Upper lobe of right lung (tissue), 1 donor: ENCODE measurements at regions not wholly inside any gene's neighbourhood (a gene's known extent, or its start where the extent isn't known, plus 50 kb on each side); places are given as distances from the start of the nearest gene placed in this dataset.
A peak's percentile ranks its signal among the peaks of the same experiment; 100 is the strongest.
"Not testable (repeated sequence)": the region's sequence is repeated elsewhere in the genome, so short reads cannot be mapped to it uniquely, and the experiment has no call there.

Experiments
- ATAC-seq: fragments of 200-7000 bp; cut with Tn5 transposase; one replicate; pipeline ENCODE4 v1.9.1; 2020; ENCODE audit warnings: mild to moderate bottlenecking, moderate library complexity
- DNase-seq: peaks from one replicate; pipeline ENCODE4 v3.0.0-alpha.2; 2020
- H3K27ac ChIP-seq: fragments of 200-600 bp; one replicate; pipeline ENCODE4 v1.8.0; 2022
- H3K27me3 ChIP-seq: fragments of 200-600 bp; one replicate; pipeline ENCODE4 v1.8.0; 2022; ENCODE audit warnings: mild to moderate bottlenecking
- H3K36me3 ChIP-seq: fragments of 200-600 bp; one replicate; pipeline ENCODE4 v1.8.0; 2022
- H3K4me1 ChIP-seq: fragments of 200-600 bp; one replicate; pipeline ENCODE4 v1.8.0; 2022
- H3K4me3 ChIP-seq: fragments of 200-600 bp; one replicate; pipeline ENCODE4 v1.8.0; 2022; ENCODE audit warnings: mild to moderate bottlenecking
- H3K9me3 ChIP-seq: fragments of 200-600 bp; one replicate; pipeline ENCODE4 v1.8.0; 2022
- intact Hi-C: fragments of 100-400 bp; cut with DNase I; formaldehyde crosslinking; loops from one replicate; pipeline ENCODE4 v1.11.0; 2022
- TF ChIP-seq, protein P1 (sequence below): fragments of 200-600 bp; IDR thresholded peaks from one replicate; pipeline ENCODE4 v1.8.0; 2022; ENCODE audit warnings: antibody characterized with exemption
- donor health status: DM: no; HTN: yes; CAD: no; lungs with severe emphysema.

- TF ChIP-seq, protein P1, sequence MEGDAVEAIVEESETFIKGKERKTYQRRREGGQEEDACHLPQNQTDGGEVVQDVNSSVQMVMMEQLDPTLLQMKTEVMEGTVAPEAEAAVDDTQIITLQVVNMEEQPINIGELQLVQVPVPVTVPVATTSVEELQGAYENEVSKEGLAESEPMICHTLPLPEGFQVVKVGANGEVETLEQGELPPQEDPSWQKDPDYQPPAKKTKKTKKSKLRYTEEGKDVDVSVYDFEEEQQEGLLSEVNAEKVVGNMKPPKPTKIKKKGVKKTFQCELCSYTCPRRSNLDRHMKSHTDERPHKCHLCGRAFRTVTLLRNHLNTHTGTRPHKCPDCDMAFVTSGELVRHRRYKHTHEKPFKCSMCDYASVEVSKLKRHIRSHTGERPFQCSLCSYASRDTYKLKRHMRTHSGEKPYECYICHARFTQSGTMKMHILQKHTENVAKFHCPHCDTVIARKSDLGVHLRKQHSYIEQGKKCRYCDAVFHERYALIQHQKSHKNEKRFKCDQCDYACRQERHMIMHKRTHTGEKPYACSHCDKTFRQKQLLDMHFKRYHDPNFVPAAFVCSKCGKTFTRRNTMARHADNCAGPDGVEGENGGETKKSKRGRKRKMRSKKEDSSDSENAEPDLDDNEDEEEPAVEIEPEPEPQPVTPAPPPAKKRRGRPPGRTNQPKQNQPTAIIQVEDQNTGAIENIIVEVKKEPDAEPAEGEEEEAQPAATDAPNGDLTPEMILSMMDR, result no peak
- intact Hi-C loops, result no loop called here
- H3K4me1 ChIP-seq, result no peaks in the 10 kb centered on the region
- H3K27me3 ChIP-seq, result peaks cover 23% of the 10 kb centered on the region
- H3K4me3 ChIP-seq, result no peak overlapping the region
- no peak for ATAC-seq
- peak; percentile 37 for DNase-seq
- no peaks in the 10 kb centered on the region for H3K9me3 ChIP-seq
- no peaks in the 10 kb centered on the region for H3K36me3 ChIP-seq
- no peak overlapping the region for H3K27ac ChIP-seq
These were observed 483.0 kb downstream of the BRD1 start for GRCh38 chr22:49344656-49345055.

DNA sequence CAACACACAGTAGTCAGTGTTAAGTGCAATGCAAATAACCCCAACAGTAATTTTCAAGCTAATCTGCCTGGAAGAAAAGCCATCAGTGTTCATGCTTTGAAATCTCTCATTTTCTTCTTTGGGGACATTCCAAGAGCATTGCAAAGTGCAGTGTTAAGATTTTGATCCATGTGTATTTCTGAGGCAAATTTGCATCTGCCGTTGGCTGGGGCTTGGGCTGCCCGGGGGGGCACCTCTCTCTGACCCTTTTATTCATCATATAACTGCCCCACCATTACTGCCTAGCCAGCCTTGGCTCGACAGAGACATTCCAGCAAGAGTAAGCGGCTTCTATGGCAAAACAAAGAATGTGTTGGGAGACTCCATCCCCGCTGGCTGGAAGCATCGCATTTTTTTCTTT, 483.5 kb downstream of the BRD1 start:
- TF ChIP-seq, protein P1, result no peak

GRCh38 chr22:49340406-49340805, 487.3 kb downstream of the BRD1 start:
- DNase-seq (peak; percentile 21), ATAC-seq (no peak)

More for the DNA sequence above, 483.5 kb downstream of the BRD1 start:
- no peak for DNase-seq
- intact Hi-C loops, result no loop called here
- H3K36me3 ChIP-seq, result no peaks in the 10 kb centered on the region
- no peak for ATAC-seq
- H3K27me3 ChIP-seq, result peaks cover 25% of the 10 kb centered on the region
- H3K4me1 ChIP-seq, result no peaks in the 10 kb centered on the region
- no peak overlapping the region for H3K27ac ChIP-seq
- H3K4me3 ChIP-seq, result no peak overlapping the region
- no peaks in the 10 kb centered on the region for H3K9me3 ChIP-seq

GRCh38 chr22:49336483-49336882, 491.2 kb downstream of the BRD1 start:
- H3K27me3 ChIP-seq, result peaks cover 16% of the 10 kb centered on the region
- H3K4me3 ChIP-seq, H3K36me3 ChIP-seq, DNase-seq, H3K4me1 ChIP-seq, intact Hi-C loops, H3K9me3 ChIP-seq, H3K27ac ChIP-seq, ATAC-seq: not testable (repeated sequence)

More at GRCh38 chr22:49340406-49340805, 487.3 kb downstream of the BRD1 start:
- peaks cover 21% of the 10 kb centered on the region for H3K27me3 ChIP-seq
- H3K4me3 ChIP-seq, result no peak overlapping the region
- no peak overlapping the region for H3K27ac ChIP-seq
- intact Hi-C loops, result no loop called here
- no peaks in the 10 kb centered on the region for H3K9me3 ChIP-seq
- no peaks in the 10 kb centered on the region for H3K4me1 ChIP-seq
- no peaks in the 10 kb centered on the region for H3K36me3 ChIP-seq
- TF ChIP-seq, protein P1, result no peak

GRCh38 chr22:49334976-49335375, 492.7 kb downstream of the BRD1 start:
- intact Hi-C loops, result no loop called here
- no peak overlapping the region for H3K4me3 ChIP-seq
- TF ChIP-seq, protein P1, result no peak
- H3K36me3 ChIP-seq, result no peaks in the 10 kb centered on the region
- peaks cover 4% of the 10 kb centered on the region for H3K27me3 ChIP-seq
- DNase-seq, result peak; percentile 35
- H3K9me3 ChIP-seq, result no peaks in the 10 kb centered on the region
- H3K27ac ChIP-seq, result no peak overlapping the region
- H3K4me1 ChIP-seq, result no peaks in the 10 kb centered on the region
- ATAC-seq, result no peak

- no peak overlapping the region for H3K27ac ChIP-seq
- H3K4me3 ChIP-seq, result no peak overlapping the region
- TF ChIP-seq, protein P1, result no peak
- peaks cover 4% of the 10 kb centered on the region for H3K27me3 ChIP-seq
- no peaks in the 10 kb centered on the region for H3K36me3 ChIP-seq
- H3K4me1 ChIP-seq, result no peaks in the 10 kb centered on the region
- ATAC-seq, result no peak
- H3K9me3 ChIP-seq, result no peaks in the 10 kb centered on the region
- intact Hi-C loops, result no loop called here
- no peak for DNase-seq
These were observed 493.3 kb downstream of the BRD1 start for GRCh38 chr22:49334449-49334789.
